GM23338 (cell line): ENCODE measurements at regions not wholly inside any gene's neighbourhood (a gene's known extent, or its start where the extent isn't known, plus 50 kb on each side); places are given as distances from the start of the nearest gene placed in this dataset.

Source experiments
- ATAC-seq: fragments of 200-7000 bp; cut with Tn5 transposase; 3 replicates; pipeline ENCODE4 v1.9.1; 2020
- DNase-seq: peaks from one replicate; pipeline ENCODE4 v3.0.0-alpha.2; 2015; ENCODE audit warnings: low spot score
- H2AFZ ChIP-seq: fragments of 200-600 bp; sonication (generic); 2 replicates; pipeline ENCODE4 v1.8.0; 2016; ENCODE audit warnings: antibody characterized with exemption, mild to moderate bottlenecking, moderate library complexity
- H3F3A ChIP-seq: fragments of 200-600 bp; sonication (generic); replicated peaks from 2 replicates; pipeline ENCODE4 v1.8.0; 2017; ENCODE audit warnings: antibody characterized with exemption, mixed run types, low read depth
- H3K27ac ChIP-seq: fragments of 200-600 bp; sonication (generic); 2 replicates; pipeline ENCODE4 v1.6.1; 2016; ENCODE audit warnings: low read depth
- H3K27me3 ChIP-seq: fragments of 200-600 bp; sonication (generic); 2 replicates; pipeline ENCODE4 v1.8.0; 2016; ENCODE audit warnings: mild to moderate bottlenecking, mixed run types, moderate library complexity; ENCODE audit not compliant: insufficient read depth
- H3K36me3 ChIP-seq: fragments of 200-600 bp; sonication (generic); 2 replicates; pipeline ENCODE4 v1.8.0; 2016; ENCODE audit warnings: mild to moderate bottlenecking; ENCODE audit not compliant: insufficient read depth
- H3K4me1 ChIP-seq: fragments of 200-600 bp; sonication (generic); 2 replicates; pipeline ENCODE4 v1.8.0; 2016; ENCODE audit warnings: mild to moderate bottlenecking, moderate library complexity; ENCODE audit not compliant: insufficient read depth
- H3K4me2 ChIP-seq: fragments of 200-600 bp; sonication (generic); 2 replicates; pipeline ENCODE4 v1.7.1; 2017; ENCODE audit warnings: mixed run types
- H3K4me3 ChIP-seq: fragments of 200-600 bp; sonication (generic); 2 replicates; pipeline ENCODE4 v1.6.1; 2016; ENCODE audit warnings: mixed run types
- H3K79me2 ChIP-seq: fragments of 200-600 bp; sonication (generic); replicated peaks from 2 replicates; pipeline ENCODE4 v1.8.0; 2017; ENCODE audit warnings: mild to moderate bottlenecking; ENCODE audit not compliant: insufficient read depth
- H3K9me2 ChIP-seq: fragments of 200-600 bp; sonication (generic); 2 replicates; pipeline ENCODE4 v1.8.0; 2017; ENCODE audit not compliant: insufficient read depth
- H4K20me1 ChIP-seq: fragments of 200-600 bp; sonication (generic); replicated peaks from 2 replicates; pipeline ENCODE4 v1.8.0; 2017; ENCODE audit warnings: mild to moderate bottlenecking; ENCODE audit not compliant: insufficient read depth
- H3K27ac Mint-ChIP-seq: 2 replicates; pipeline ENCODE4 v1.8.0; 2020; ENCODE audit warnings: inconsistent platforms, mild to moderate bottlenecking, moderate library complexity, mixed read lengths
- H3K27me3 Mint-ChIP-seq: 3 replicates; pipeline ENCODE4 v1.8.0; 2022; ENCODE audit warnings: low read depth, mild to moderate bottlenecking, moderate library complexity, mixed read lengths, inconsistent platforms; ENCODE audit not compliant: insufficient read depth, poor library complexity
- H3K36me3 Mint-ChIP-seq: 3 replicates; pipeline ENCODE4 v1.8.0; 2021; ENCODE audit warnings: low read depth, mild to moderate bottlenecking, inconsistent platforms, moderate library complexity, mixed read lengths
- H3K4me1 Mint-ChIP-seq: 3 replicates; pipeline ENCODE4 v1.8.0; 2020; ENCODE audit warnings: mild to moderate bottlenecking, inconsistent platforms, mixed read lengths
- H3K4me3 Mint-ChIP-seq: 3 replicates; pipeline ENCODE4 v1.8.0; 2021; ENCODE audit warnings: moderate library complexity, mild to moderate bottlenecking, inconsistent platforms, mixed read lengths
- H3K9me3 Mint-ChIP-seq: 3 replicates; pipeline ENCODE4 v1.8.0; 2020; ENCODE audit warnings: moderate library complexity, mild to moderate bottlenecking, inconsistent platforms, mixed read lengths
- CREB1 ChIP-seq: fragments of 250-450 bp; sonication (Bioruptor Pico); IDR thresholded peaks from 2 replicates; pipeline ENCODE4 v1.5.0; 2020; ENCODE audit warnings: low read depth, mild to moderate bottlenecking, moderate library complexity
- CTCF ChIP-seq, 2 experiments: fragments of 200-600 bp in 1 of 2; sonication (generic) in 1 of 2; conservative IDR thresholded peaks; 2 replicates each; pipeline versions ENCODE4 v1.5.1 to v1.6.1; 2016 to 2017; ENCODE audit warnings: antibody characterized with exemption in 2 of 2, low read depth in 2 of 2, mild to moderate bottlenecking in 2 of 2, moderate library complexity in 1 of 2
- ETS1 ChIP-seq: IDR thresholded peaks from 2 replicates; pipeline ENCODE4 v1.6.1; 2016; ENCODE audit warnings: antibody characterized with exemption
- EZH2 ChIP-seq: fragments of 200-600 bp; sonication (generic); IDR thresholded peaks from one replicate; pipeline ENCODE4 v1.8.0; 2017; ENCODE audit warnings: antibody characterized with exemption, mild to moderate bottlenecking, low read depth; ENCODE audit not compliant: unreplicated experiment
- EZH2phosphoT487 ChIP-seq: fragments of 200-600 bp; sonication (generic); IDR thresholded peaks from one replicate; pipeline ENCODE4 v1.8.1; 2018; ENCODE audit warnings: antibody characterized with exemption; ENCODE audit not compliant: unreplicated experiment
- JUNB ChIP-seq: IDR thresholded peaks from one replicate; pipeline ENCODE4 v1.6.1; 2016; ENCODE audit warnings: antibody characterized with exemption; ENCODE audit not compliant: unreplicated experiment
- NANOG ChIP-seq: IDR thresholded peaks from 2 replicates; pipeline ENCODE4 v1.6.1; 2016; ENCODE audit warnings: antibody characterized with exemption, borderline replicate concordance
- POLR2AphosphoS5 ChIP-seq: IDR thresholded peaks from 2 replicates; pipeline ENCODE4 v1.6.1; 2016; ENCODE audit warnings: antibody characterized with exemption, low read depth
- REST ChIP-seq: IDR thresholded peaks from one replicate; pipeline ENCODE4 v1.6.1; 2018; ENCODE audit warnings: antibody characterized with exemption; ENCODE audit not compliant: unreplicated experiment
- STAT1 ChIP-seq: IDR thresholded peaks from one replicate; pipeline ENCODE4 v1.6.1; 2016; ENCODE audit warnings: antibody characterized with exemption; ENCODE audit not compliant: unreplicated experiment
- ZNF114 ChIP-seq: fragments of 250-450 bp; sonication (Bioruptor Pico); IDR thresholded peaks from 2 replicates; pipeline ENCODE4 v1.5.0; 2020; ENCODE audit warnings: mild to moderate bottlenecking, moderate library complexity
- ZNF331 ChIP-seq: fragments of 250-450 bp; sonication (Bioruptor Pico); IDR thresholded peaks from 2 replicates; pipeline ENCODE4 v1.5.0; 2020; ENCODE audit warnings: low read depth, mild to moderate bottlenecking, moderate library complexity
- ZNF462 ChIP-seq: fragments of 250-450 bp; sonication (Bioruptor Pico); IDR thresholded peaks from 2 replicates; pipeline ENCODE4 v1.5.0; 2020; ENCODE audit warnings: mild to moderate bottlenecking, moderate library complexity

GRCh38 chr9:109976303-109976702, 196.3 kb downstream of the PALM2AKAP2 start:
- H3K36me3 ChIP-seq: no peaks in the 10 kb centered on the region
- H3K36me3 Mint-ChIP-seq: no peaks in the 10 kb centered on the region
- no peaks in the 10 kb centered on the region for H4K20me1 ChIP-seq
- H3K4me2 ChIP-seq: no peak overlapping the region
- no peak for DNase-seq
- H3K27ac Mint-ChIP-seq: no peak overlapping the region
- H3K4me1 ChIP-seq: no peaks in the 10 kb centered on the region
- no peaks in the 10 kb centered on the region for H3K79me2 ChIP-seq
- H3K4me1 Mint-ChIP-seq: no peaks in the 10 kb centered on the region
- no peak for TF ChIP-seq EZH2
- TF ChIP-seq REST: no peak
- TF ChIP-seq CTCF (conservative IDR thresholded peaks at IDR 0.05; ENCODE audit: low read depth in 2 of 2): no peak
- TF ChIP-seq EZH2phosphoT487: no peak
- TF ChIP-seq NANOG: no peak
- TF ChIP-seq POLR2AphosphoS5: no peak
- no peak for TF ChIP-seq ZNF462
- no peak for TF ChIP-seq STAT1
- TF ChIP-seq ETS1: no peak
- no peak for TF ChIP-seq JUNB
- TF ChIP-seq CREB1: no peak
- no peak for TF ChIP-seq ZNF114
- no peak for TF ChIP-seq ZNF331 (CRISPR knock-in tag)
- H3K4me3 Mint-ChIP-seq: no peak overlapping the region
- H3F3A ChIP-seq: no peaks in the 10 kb centered on the region
- no peak overlapping the region for H3K27ac ChIP-seq
- ATAC-seq: no peak
- peaks cover 2% of the 10 kb centered on the region for H3K27me3 Mint-ChIP-seq
- 0 out of 3 replicates have a peak, but pooled peaks cover 2% of the 10 kb centered on the region for H3K9me3 Mint-ChIP-seq
- H3K9me2 ChIP-seq: peaks cover 8% of the 10 kb centered on the region; the same call in 1 of the 2 replicates
- H2AFZ ChIP-seq: no peak overlapping the region
- no peak overlapping the region for H3K4me3 ChIP-seq
- H3K27me3 ChIP-seq: no peaks in the 10 kb centered on the region
